ENCODE measurements at regions not wholly inside any gene's neighbourhood (a gene's known extent, or its start where the extent isn't known, plus 50 kb on each side); places are given as distances from the start of the nearest gene placed in this dataset.

DNA sequence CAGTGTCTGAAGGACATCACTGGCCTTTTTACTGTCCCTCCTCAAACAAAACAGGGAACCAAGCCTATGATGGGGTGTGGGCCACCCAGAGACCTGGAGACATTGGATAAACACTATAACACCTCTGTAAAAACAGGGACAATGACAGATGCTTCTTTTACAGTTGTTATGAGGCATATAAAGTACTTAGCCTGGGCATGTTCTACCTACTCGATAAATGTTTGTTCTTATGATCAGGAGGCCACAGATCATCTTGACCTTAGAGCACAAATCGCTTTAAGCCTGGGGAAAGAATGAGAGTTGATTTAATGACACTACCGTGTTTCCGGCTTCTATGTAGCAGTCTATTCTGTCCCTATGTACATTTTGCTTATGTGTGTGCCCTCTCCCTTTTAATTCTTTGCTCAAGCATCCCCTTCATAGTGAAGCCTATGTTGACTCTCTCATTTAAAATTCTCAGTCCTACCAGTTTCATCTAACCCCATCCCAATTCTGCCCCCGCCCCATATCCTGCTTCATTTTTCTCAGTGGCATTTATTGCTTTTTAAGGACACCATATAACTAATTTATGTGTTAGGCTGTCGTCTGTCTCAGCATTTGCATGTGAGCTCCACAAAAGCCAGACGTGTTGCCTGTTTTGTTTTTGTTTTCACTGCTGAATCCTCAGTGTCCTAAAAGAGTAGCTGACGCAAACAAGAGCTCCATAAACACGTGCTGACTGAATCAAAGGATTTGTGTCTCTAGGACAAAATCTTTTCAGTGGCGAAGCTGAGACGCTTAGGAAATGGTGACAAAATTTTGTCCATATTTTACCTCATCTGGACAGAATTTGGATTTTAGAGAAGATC lies 182.3 kb upstream of the ST6GAL2 start:
- TF ChIP-seq, protein P1, sequence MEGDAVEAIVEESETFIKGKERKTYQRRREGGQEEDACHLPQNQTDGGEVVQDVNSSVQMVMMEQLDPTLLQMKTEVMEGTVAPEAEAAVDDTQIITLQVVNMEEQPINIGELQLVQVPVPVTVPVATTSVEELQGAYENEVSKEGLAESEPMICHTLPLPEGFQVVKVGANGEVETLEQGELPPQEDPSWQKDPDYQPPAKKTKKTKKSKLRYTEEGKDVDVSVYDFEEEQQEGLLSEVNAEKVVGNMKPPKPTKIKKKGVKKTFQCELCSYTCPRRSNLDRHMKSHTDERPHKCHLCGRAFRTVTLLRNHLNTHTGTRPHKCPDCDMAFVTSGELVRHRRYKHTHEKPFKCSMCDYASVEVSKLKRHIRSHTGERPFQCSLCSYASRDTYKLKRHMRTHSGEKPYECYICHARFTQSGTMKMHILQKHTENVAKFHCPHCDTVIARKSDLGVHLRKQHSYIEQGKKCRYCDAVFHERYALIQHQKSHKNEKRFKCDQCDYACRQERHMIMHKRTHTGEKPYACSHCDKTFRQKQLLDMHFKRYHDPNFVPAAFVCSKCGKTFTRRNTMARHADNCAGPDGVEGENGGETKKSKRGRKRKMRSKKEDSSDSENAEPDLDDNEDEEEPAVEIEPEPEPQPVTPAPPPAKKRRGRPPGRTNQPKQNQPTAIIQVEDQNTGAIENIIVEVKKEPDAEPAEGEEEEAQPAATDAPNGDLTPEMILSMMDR (IDR thresholded peaks at IDR 0.05; ENCODE audit: low read depth, low read length, poor library complexity, severe bottlenecking): no peak
- no peak for TF ChIP-seq EZH2phosphoT487 (IDR thresholded peaks at IDR 0.05; ENCODE audit: borderline replicate concordance, low read length)
